Natural killer cell (primary cell): ENCODE measurements at regions not wholly inside any gene's neighbourhood (a gene's known extent, or its start where the extent isn't known, plus 50 kb on each side); places are given as distances from the start of the nearest gene placed in this dataset.

Experiments used
- ATAC-seq, 3 donors: fragments of 150-1000 bp in 2 of 3; fragments of 200-7000 bp in 1 of 3; cut with Tn5 transposase; 1 replicate in 1 of 3; 2 replicates in 2 of 3; pipeline ENCODE4 v1.10.0; 2021; ENCODE audit warnings: mild to moderate bottlenecking in 2 of 3, moderate library complexity in 2 of 3
- DNase-seq, 2 donors: peaks; one replicate each; pipeline versions ENCODE4 v3.0.0 to v3.0.0-alpha.2; 2013 to 2021; ENCODE audit warnings: mixed read lengths in 1 of 2
- H3K27ac ChIP-seq: one replicate; pipeline ENCODE4 v1.5.1; 2013; ENCODE audit warnings: mild to moderate bottlenecking, low read length
- H3K27me3 ChIP-seq: one replicate; pipeline ENCODE4 v1.6.1; 2013; ENCODE audit warnings: low read length; ENCODE audit not compliant: control insufficient read depth, insufficient read depth
- H3K36me3 ChIP-seq: one replicate; pipeline ENCODE4 v1.6.1; 2013; ENCODE audit warnings: low read length; ENCODE audit not compliant: control insufficient read depth, insufficient read depth
- H3K4me1 ChIP-seq: one replicate; pipeline ENCODE4 v1.6.1; 2013; ENCODE audit warnings: low read length; ENCODE audit not compliant: control insufficient read depth, insufficient read depth
- H3K4me3 ChIP-seq: one replicate; pipeline ENCODE4 v1.5.1; 2013; ENCODE audit warnings: low read length
- H3K9me3 ChIP-seq: one replicate; pipeline ENCODE4 v1.6.1; 2013; ENCODE audit warnings: low read length; ENCODE audit not compliant: control insufficient read depth, insufficient read depth
- H3K27ac Mint-ChIP-seq, 2 donors: one replicate each; pipeline ENCODE4 v1.8.0; 2022; ENCODE audit warnings: mild to moderate bottlenecking in 2 of 2, mixed read lengths in 2 of 2, moderate library complexity in 1 of 2
- H3K27me3 Mint-ChIP-seq, 2 donors: one replicate each; pipeline ENCODE4 v1.8.0; 2022; ENCODE audit warnings: low read depth in 2 of 2, mixed read lengths in 2 of 2
- H3K36me3 Mint-ChIP-seq: one replicate; pipeline ENCODE4 v1.8.0; 2022; ENCODE audit warnings: mixed read lengths
- H3K4me1 Mint-ChIP-seq, 2 donors: one replicate each; pipeline ENCODE4 v1.8.0; 2022; ENCODE audit warnings: mixed read lengths in 2 of 2
- H3K4me3 Mint-ChIP-seq: one replicate; pipeline ENCODE4 v1.8.0; 2022; ENCODE audit warnings: mild to moderate bottlenecking, moderate library complexity, mixed read lengths
- H3K9me3 Mint-ChIP-seq, 2 donors: one replicate each; pipeline ENCODE4 v1.8.0; 2022; ENCODE audit warnings: mixed read lengths in 2 of 2
- WGBS: methylation state at CpG from one replicate; pipeline ENCODE4 v1.1.7; 2013; ENCODE audit warnings: missing lambda C conversion rate; ENCODE audit not compliant: insufficient coverage; 5-methylcytosine and 5-hydroxymethylcytosine counted together
- intact Hi-C: fragments of 100-400 bp; cut with micrococcal nuclease; formaldehyde crosslinking; loops from one replicate; pipeline ENCODE4 v1.14.2; 2022
- TF ChIP-seq, protein P1 (sequence below): fragments of 200-600 bp; IDR thresholded peaks from one replicate; pipeline ENCODE4 v1.8.0; 2022; ENCODE audit warnings: antibody characterized with exemption

DNA sequence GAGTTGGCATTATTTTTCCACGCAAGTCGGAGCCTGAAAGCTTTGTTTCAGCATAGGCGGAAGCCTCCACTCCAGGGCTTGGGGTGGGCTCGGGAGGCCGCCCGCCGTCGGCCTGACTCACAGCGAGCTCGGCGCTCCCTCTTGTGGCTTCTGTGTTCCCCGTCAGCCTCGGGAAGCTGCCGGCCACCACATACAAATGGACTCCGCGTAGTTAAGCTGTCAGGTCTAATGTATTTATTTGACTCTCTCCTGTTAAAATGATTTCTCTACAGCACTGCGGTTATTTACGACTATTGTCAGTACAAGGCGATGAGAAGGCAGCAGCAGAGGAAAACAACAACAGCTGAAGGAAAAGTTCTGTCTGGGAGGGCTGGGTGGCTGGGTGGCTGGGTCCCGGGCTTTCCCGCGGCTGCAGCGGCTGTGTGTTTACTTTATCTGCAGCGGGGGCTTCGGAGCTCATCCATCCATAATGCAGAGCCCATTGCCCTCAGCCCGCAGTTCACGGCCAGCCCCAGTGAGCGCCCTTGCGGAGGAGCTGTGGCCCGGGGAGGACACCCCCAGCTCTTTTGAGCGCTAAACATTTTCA lies 375.7 kb upstream of the CAMK1G start:
- Mint-ChIP-seq H3K36me3 (no peaks in the 10 kb centered on the region), H3K27me3 (peaks cover 13 to 47% of the 10 kb centered on the region in 2 donors), H3K27ac (no peak overlapping the region), H3K9me3 (no peaks in the 10 kb centered on the region), H3K4me1 (no peaks in the 10 kb centered on the region), H3K4me3 (no peak overlapping the region)
- H3K27ac ChIP-seq, result no peak overlapping the region
- H3K36me3 ChIP-seq, result no peaks in the 10 kb centered on the region
- no peaks in the 10 kb centered on the region for H3K4me1 ChIP-seq
- no peaks in the 10 kb centered on the region for H3K9me3 ChIP-seq
- TF ChIP-seq, protein P1, sequence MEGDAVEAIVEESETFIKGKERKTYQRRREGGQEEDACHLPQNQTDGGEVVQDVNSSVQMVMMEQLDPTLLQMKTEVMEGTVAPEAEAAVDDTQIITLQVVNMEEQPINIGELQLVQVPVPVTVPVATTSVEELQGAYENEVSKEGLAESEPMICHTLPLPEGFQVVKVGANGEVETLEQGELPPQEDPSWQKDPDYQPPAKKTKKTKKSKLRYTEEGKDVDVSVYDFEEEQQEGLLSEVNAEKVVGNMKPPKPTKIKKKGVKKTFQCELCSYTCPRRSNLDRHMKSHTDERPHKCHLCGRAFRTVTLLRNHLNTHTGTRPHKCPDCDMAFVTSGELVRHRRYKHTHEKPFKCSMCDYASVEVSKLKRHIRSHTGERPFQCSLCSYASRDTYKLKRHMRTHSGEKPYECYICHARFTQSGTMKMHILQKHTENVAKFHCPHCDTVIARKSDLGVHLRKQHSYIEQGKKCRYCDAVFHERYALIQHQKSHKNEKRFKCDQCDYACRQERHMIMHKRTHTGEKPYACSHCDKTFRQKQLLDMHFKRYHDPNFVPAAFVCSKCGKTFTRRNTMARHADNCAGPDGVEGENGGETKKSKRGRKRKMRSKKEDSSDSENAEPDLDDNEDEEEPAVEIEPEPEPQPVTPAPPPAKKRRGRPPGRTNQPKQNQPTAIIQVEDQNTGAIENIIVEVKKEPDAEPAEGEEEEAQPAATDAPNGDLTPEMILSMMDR, result no peak
- ATAC-seq (no peak), DNase-seq (peak in 1 of 2 donors; percentile 22)
- 5% methylated on average over 31 of the region's 31 CpGs for whole genome bisulfite sequencing
- H3K27me3 ChIP-seq, result peaks cover 6% of the 10 kb centered on the region
- H3K4me3 ChIP-seq, result no peak overlapping the region
- intact Hi-C loops, result no loop called here

DNA sequence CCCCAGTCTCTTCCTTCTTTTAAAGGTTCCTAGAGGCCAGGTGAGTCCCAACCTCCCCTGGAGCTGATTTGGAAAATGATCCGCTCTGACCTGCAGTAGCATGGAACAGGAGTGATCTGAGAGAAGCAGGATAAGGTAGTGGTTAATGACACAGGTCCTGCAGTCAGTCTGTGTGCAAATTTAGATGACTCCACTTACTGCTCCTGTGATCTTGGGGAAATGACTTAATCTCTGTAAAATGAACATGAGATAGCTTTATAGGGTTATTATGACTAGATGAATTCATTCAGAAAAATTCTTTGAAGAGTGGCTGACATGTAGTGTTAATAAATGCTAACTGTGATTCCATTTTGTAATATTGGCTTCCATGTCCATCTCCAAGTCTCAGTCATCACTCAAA lies 374.9 kb upstream of the CAMK1G start:
- Mint-ChIP-seq H3K36me3 (no peaks in the 10 kb centered on the region), H3K4me3 (no peak overlapping the region), H3K27me3 (peaks cover 15 to 47% of the 10 kb centered on the region in 2 donors), H3K9me3 (no peaks in the 10 kb centered on the region), H3K4me1 (no peaks in the 10 kb centered on the region), H3K27ac (no peak overlapping the region)
- intact Hi-C loops, result no loop called here
- H3K27ac ChIP-seq, result no peak overlapping the region
- no peaks in the 10 kb centered on the region for H3K9me3 ChIP-seq
- peaks cover 6% of the 10 kb centered on the region for H3K27me3 ChIP-seq
- WGBS, result 88% methylated on average over 1 of the region's 1 CpG
- no peak for ATAC-seq
- H3K4me1 ChIP-seq, result no peaks in the 10 kb centered on the region
- DNase-seq, result no peak
- no peak overlapping the region for H3K4me3 ChIP-seq
- H3K36me3 ChIP-seq, result no peaks in the 10 kb centered on the region
- TF ChIP-seq, protein P1, result no peak

DNA sequence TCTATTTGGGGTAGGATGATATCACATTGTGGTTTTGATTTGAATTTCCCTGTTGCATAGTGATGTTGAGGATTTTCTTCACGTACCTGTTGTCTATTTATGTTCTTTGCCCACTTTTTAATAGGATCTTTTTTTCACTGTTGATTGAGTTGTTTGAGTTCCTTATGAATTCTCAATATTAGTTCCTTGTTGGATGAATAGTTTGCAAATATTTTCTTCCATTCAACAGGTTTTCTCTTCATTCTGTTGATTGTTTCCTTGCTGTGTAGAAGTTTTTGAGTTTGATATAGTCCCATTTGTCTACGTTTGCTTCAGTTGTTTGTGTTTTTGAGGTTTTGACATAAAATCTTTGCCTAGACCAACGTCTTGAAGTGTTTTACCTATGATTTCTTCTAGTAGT lies 369.5 kb upstream of the CAMK1G start:
- Histone ChIP-seq H3K9me3 (no peaks in the 10 kb centered on the region), H3K4me1 (no peaks in the 10 kb centered on the region), H3K27ac (no peak overlapping the region), H3K4me3 (no peak overlapping the region), H3K36me3 (no peaks in the 10 kb centered on the region), H3K27me3 (no peaks in the 10 kb centered on the region)
- no peak for DNase-seq
- Mint-ChIP-seq H3K36me3 (no peaks in the 10 kb centered on the region), H3K4me1 (no peaks in the 10 kb centered on the region), H3K4me3 (no peak overlapping the region), H3K27me3 (peaks cover 10 to 16% of the 10 kb centered on the region in 2 donors), H3K9me3 (peaks cover 0 to 7% of the 10 kb centered on the region in 2 donors), H3K27ac (no peak overlapping the region)
- TF ChIP-seq, protein P1, result no peak
- intact Hi-C loops, result no loop called here
- no peak for ATAC-seq
- WGBS, result 72% methylated on average over 3 of the region's 3 CpGs

DNA sequence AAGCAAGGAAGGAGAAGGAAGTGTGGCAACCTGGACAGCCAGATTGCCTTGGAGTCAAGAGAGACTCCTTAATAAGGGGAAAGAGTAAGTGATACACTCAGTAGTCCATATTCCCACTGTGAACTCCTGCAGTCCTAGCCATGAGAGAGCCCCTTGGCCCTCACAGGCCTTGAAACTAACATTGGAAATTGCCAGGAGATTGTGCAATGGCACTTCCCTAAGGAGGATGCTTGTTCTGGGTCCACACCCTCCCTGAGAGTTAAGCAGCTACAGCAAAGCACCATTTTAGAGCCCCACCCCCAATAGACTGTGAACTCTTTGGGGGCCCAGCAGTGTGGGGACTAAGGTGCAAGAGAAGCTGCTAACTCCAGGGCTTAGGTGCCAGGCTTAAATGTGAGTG lies 367.7 kb upstream of the CAMK1G start:
- H3K4me1 Mint-ChIP-seq, result no peaks in the 10 kb centered on the region

More for the DNA sequence above, 367.7 kb upstream of the CAMK1G start:
- no peak overlapping the region for H3K4me3 ChIP-seq
- H3K9me3 Mint-ChIP-seq, result peaks cover 0 to 7% of the 10 kb centered on the region in 2 donors
- intact Hi-C loops, result no loop called here
- no peaks in the 10 kb centered on the region for H3K36me3 Mint-ChIP-seq
- no peaks in the 10 kb centered on the region for H3K36me3 ChIP-seq
- ATAC-seq, result no peak
- H3K27me3 ChIP-seq, result no peaks in the 10 kb centered on the region
- TF ChIP-seq, protein P1, result no peak
- peaks cover 0 to 5% of the 10 kb centered on the region in 2 donors for H3K27me3 Mint-ChIP-seq
- H3K9me3 ChIP-seq, result no peaks in the 10 kb centered on the region
- DNase-seq, result no peak
- no peak overlapping the region for H3K27ac ChIP-seq
- no peaks in the 10 kb centered on the region for H3K4me1 ChIP-seq
- H3K4me3 Mint-ChIP-seq, result no peak overlapping the region
- H3K27ac Mint-ChIP-seq, result no peak overlapping the region
